GM20431 (cell line): ENCODE measurements at regions not wholly inside any gene's neighbourhood (a gene's known extent, or its start where the extent isn't known, plus 50 kb on each side); places are given as distances from the start of the nearest gene placed in this dataset.
"Not testable (repeated sequence)": the region's sequence is repeated elsewhere in the genome, so short reads cannot be mapped to it uniquely, and the experiment has no call there.

ENCODE experiments used
- in situ Hi-C: fragments of 300-500 bp; cut with MseI, MboI; formaldehyde crosslinking; loops from one replicate; pipeline ENCODE4 v1.15.0; 2020; ENCODE audit warnings: low sequenced_read_pairs; ENCODE audit not compliant: unreplicated experiment

- in situ Hi-C loops = no loop called here
Observed at GRCh38 chr20:47857569-47858464, 72.5 kb upstream of the SULF2 start.

GRCh38 chr20:47857187-47857568, 71.9 kb upstream of the SULF2 start:
- in situ Hi-C loops = no loop called here

- in situ Hi-C loops = no loop called here
Observed at GRCh38 chr20:47855799-47856198, 70.5 kb upstream of the SULF2 start.

- in situ Hi-C loops = no loop called here
Observed at GRCh38 chr20:47854687-47855212, 69.5 kb upstream of the SULF2 start.

- in situ Hi-C loops = no loop called here
Observed at GRCh38 chr20:47851774-47852173, 66.5 kb upstream of the SULF2 start.

GRCh38 chr20:47850146-47850545, 64.9 kb upstream of the SULF2 start:
- in situ Hi-C loops = no loop called here

- in situ Hi-C loops = no loop called here
Observed at GRCh38 chr20:47849596-47849995, 64.3 kb upstream of the SULF2 start.

- in situ Hi-C loops = no loop called here
Observed at GRCh38 chr20:47849006-47849405, 63.7 kb upstream of the SULF2 start.

GRCh38 chr20:47848534-47848933, 63.3 kb upstream of the SULF2 start:
- in situ Hi-C loops = not testable (repeated sequence)

- in situ Hi-C loops = no loop called here
Observed at GRCh38 chr20:47847884-47848485, 62.7 kb upstream of the SULF2 start.

GRCh38 chr20:47847220-47847619, 61.9 kb upstream of the SULF2 start:
- in situ Hi-C loops = not testable (repeated sequence)

- in situ Hi-C loops = not testable (repeated sequence)
Observed at GRCh38 chr20:47846651-47847050, 61.4 kb upstream of the SULF2 start.

- in situ Hi-C loops = not testable (repeated sequence)
Observed at GRCh38 chr20:47845382-47845977, 60.2 kb upstream of the SULF2 start.

GRCh38 chr20:47844568-47844906, 59.3 kb upstream of the SULF2 start:
- in situ Hi-C loops = not testable (repeated sequence)

GRCh38 chr20:47843886-47844567, 58.7 kb upstream of the SULF2 start:
- in situ Hi-C loops = no loop called here

- in situ Hi-C loops = not testable (repeated sequence)
Observed at GRCh38 chr20:47842950-47843349, 57.7 kb upstream of the SULF2 start.

GRCh38 chr20:47842004-47842403, 56.7 kb upstream of the SULF2 start:
- in situ Hi-C loops = not testable (repeated sequence)

GRCh38 chr20:47836256-47836817, 51.1 kb upstream of the SULF2 start:
- in situ Hi-C loops = not testable (repeated sequence)
